GM12872 (cell line): ENCODE measurements at regions not wholly inside any gene's neighbourhood (a gene's known extent, or its start where the extent isn't known, plus 50 kb on each side); places are given as distances from the start of the nearest gene placed in this dataset.

Source experiments
- CTCF ChIP-seq: IDR thresholded peaks from 3 replicates; pipeline ENCODE4 v1.5.1; 2011; ENCODE audit warnings: low read depth, mild to moderate bottlenecking, low read length, moderate library complexity; ENCODE audit not compliant: insufficient read depth

- no peak for TF ChIP-seq CTCF
Observed at GRCh38 chr4:144582105-144582850, 63.7 kb upstream of the HHIP start.

GRCh38 chr4:144582975-144583374, 63.0 kb upstream of the HHIP start:
- no peak for TF ChIP-seq CTCF

- no peak for TF ChIP-seq CTCF
Observed at GRCh38 chr4:144583658-144584057, 62.3 kb upstream of the HHIP start.

GRCh38 chr4:144584428-144584827, 61.5 kb upstream of the HHIP start:
- no peak for TF ChIP-seq CTCF

GRCh38 chr4:144589512-144589911, 56.4 kb upstream of the HHIP start:
- no peak for TF ChIP-seq CTCF

- TF ChIP-seq CTCF: no peak
Observed at GRCh38 chr4:144590020-144590419, 55.9 kb upstream of the HHIP start.

- no peak for TF ChIP-seq CTCF
Observed at GRCh38 chr4:144591401-144591800, 54.6 kb upstream of the HHIP start.
